ENCODE measurements at regions not wholly inside any gene's neighbourhood (a gene's known extent, or its start where the extent isn't known, plus 50 kb on each side); places are given as distances from the start of the nearest gene placed in this dataset.

DNA sequence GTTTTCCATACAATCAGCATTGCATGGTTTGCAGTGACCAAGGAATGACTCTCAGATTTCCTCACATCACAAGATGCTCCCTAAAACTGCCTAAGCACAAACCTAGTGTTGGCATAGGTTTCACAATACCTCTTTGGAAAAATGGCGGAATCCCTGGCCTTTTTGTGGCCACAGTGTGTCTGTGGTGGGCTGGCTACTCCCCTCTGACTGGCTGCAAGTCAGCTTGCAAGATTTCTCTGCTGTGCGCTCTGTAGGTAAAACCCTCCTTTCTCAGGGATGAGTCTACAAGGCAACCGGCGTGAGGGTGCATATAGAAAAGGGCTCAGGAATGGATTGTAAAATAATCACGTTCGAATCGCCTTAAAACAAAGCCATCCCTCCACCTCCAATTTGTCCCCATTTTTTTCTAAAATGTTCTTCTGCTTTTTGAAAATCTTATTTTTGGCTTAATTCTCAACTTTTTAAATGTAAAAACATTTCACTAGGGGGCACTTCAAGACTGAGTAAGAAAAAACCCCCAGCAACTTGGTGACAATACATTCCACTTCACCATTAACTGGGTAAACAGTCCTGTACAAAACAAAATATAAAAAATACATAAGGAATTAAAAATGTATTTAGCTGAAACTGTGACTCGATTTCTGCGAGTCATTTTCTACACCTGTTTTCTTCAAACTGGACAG, 235.6 kb downstream of the STIM2 start:
- peak; percentile 26 for DNase-seq (ENCODE audit: low read depth)
- H3K4me3 ChIP-seq (ENCODE audit: control insufficient read depth, low read depth, low read length), result no peak overlapping the region
- TF ChIP-seq, protein P1, sequence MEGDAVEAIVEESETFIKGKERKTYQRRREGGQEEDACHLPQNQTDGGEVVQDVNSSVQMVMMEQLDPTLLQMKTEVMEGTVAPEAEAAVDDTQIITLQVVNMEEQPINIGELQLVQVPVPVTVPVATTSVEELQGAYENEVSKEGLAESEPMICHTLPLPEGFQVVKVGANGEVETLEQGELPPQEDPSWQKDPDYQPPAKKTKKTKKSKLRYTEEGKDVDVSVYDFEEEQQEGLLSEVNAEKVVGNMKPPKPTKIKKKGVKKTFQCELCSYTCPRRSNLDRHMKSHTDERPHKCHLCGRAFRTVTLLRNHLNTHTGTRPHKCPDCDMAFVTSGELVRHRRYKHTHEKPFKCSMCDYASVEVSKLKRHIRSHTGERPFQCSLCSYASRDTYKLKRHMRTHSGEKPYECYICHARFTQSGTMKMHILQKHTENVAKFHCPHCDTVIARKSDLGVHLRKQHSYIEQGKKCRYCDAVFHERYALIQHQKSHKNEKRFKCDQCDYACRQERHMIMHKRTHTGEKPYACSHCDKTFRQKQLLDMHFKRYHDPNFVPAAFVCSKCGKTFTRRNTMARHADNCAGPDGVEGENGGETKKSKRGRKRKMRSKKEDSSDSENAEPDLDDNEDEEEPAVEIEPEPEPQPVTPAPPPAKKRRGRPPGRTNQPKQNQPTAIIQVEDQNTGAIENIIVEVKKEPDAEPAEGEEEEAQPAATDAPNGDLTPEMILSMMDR (conservative IDR thresholded peaks at IDR 0.05; ENCODE audit: control insufficient read depth, insufficient read depth, low read depth, low read length), result peak; percentile 20

DNA sequence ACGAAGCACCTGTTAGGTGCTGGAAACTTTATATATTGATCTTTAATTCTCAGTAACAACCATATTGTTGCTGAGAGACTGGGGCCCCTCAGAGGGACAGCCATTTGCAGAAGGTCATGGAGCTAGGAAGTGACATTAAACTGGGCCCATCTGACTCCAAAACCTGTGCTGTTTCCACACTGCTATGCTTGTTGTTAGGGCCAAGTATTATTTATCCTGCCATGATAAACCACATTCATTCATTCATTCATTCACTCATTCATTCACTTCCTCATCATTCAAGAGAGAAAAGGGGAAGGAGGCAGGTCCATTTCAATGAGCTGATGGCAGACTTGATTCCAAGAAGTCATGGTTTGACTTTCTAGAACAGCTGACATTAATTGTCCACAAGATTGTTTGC, 237.4 kb downstream of the STIM2 start:
- no peak for DNase-seq (ENCODE audit: low read depth)
- H3K4me3 ChIP-seq (ENCODE audit: control insufficient read depth, low read depth, low read length), result no peak overlapping the region
- TF ChIP-seq, protein P1 (conservative IDR thresholded peaks at IDR 0.05; ENCODE audit: control insufficient read depth, insufficient read depth, low read depth, low read length), result no peak

DNA sequence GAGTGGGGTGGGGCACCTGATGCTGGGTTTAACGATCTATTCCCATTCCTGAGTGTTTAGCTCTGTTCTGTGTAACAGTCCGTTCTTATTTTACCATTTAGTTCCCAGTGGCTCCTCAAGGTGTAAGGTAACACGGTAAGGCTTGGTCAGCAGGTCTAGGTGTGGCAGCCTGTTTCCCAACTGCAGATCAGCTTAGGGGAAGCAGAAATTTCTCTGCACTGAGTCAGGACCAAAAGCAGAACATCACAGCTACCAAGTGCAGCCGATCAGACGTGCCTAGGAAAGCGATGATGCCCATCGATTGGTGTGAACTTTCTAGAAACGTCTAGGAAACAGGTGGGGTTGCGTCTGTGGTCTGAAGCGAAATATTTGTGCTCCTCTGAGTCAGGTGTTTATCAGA, 240.1 kb downstream of the STIM2 start:
- H3K4me3 ChIP-seq (ENCODE audit: control insufficient read depth, low read depth, low read length), result no peak overlapping the region
- no peak for DNase-seq (ENCODE audit: low read depth)
- TF ChIP-seq, protein P1 (conservative IDR thresholded peaks at IDR 0.05; ENCODE audit: control insufficient read depth, insufficient read depth, low read depth, low read length), result no peak

DNA sequence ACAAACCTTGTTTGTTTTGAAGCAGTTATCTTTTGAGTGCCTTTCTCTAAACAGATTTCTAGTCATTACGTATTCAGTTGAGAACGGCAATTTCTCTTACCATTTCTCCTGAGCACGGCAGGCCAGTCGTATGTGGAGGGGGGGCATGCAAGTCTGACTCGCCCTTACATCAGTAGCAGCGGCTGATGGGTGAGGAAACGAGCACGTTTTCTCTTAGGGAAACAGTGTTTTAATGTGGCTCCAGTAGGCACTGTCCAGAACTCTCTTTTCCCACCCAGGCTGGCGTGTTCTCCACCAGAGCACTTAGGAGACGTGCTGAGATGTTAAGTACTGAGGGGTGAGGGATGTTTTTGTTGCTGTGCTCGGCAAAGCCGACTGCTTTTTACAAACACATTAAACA, 240.5 kb downstream of the STIM2 start:
- no peak for DNase-seq (ENCODE audit: low read depth)
- TF ChIP-seq, protein P1 (conservative IDR thresholded peaks at IDR 0.05; ENCODE audit: control insufficient read depth, insufficient read depth, low read depth, low read length), result no peak
- H3K4me3 ChIP-seq (ENCODE audit: control insufficient read depth, low read depth, low read length), result no peak overlapping the region

DNA sequence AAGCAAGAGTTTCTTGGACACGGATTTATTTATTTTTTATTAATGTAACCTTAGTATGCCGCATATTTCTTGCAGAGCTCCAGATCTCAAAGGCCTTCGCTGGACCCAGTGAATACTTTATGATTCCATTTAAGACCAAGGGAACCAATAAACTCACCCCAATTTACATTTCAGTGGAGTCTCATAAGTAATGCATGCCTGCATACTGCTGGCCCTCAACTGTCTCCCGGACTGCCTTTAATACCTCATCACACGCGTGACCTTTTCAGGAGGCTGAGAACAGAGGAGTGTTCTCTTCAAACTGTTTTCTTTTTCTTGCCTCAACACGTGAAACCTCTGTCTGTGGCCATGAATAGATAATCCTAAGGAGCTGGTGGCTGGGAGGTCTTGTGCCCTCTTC, 240.9 kb downstream of the STIM2 start:
- TF ChIP-seq, protein P1 (conservative IDR thresholded peaks at IDR 0.05; ENCODE audit: control insufficient read depth, insufficient read depth, low read depth, low read length), result no peak
- no peak overlapping the region for H3K4me3 ChIP-seq (ENCODE audit: control insufficient read depth, low read depth, low read length)
- no peak for DNase-seq (ENCODE audit: low read depth)

DNA sequence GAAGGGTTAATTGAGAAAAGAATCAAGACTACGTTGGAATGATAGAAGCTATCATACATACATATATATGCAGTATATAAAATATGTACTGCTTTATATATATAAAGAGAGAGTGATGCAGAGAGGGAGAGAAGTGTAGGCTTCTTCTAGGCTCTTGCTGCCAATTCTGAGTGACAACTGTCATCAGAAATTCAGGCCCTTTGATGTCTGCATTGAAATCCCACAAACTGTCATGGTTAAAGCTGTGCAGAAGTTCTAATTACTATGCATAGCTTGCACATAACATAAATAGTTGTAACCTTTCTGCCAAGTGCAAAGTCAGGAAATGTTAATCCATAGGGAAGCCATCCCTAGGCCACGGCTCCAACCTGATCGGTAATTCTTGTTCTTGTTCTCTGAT, 251.0 kb downstream of the STIM2 start:
- TF ChIP-seq, protein P1 (conservative IDR thresholded peaks at IDR 0.05; ENCODE audit: control insufficient read depth, insufficient read depth, low read depth, low read length), result no peak
- H3K4me3 ChIP-seq (ENCODE audit: control insufficient read depth, low read depth, low read length), result no peak overlapping the region
- DNase-seq (ENCODE audit: low read depth), result no peak

DNA sequence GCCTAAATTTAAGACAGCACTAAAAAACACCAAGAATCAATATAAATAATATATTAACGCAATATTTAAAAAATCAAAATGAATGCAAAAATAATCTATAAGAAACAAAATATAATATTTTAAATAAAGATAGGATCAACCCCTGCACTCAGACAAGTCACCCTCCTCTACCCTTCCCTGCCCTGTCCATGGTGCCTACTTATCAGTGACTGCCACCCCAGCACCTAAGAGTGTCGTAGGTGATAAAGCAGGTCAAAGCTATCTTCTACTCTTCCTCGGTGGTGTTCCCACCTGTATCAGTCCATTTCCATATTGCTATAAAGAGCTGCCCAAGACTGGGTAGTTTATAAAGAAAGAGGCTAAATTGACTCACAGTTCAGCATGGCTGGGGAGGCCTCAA, 251.9 kb downstream of the STIM2 start:
- TF ChIP-seq, protein P1 (conservative IDR thresholded peaks at IDR 0.05; ENCODE audit: control insufficient read depth, insufficient read depth, low read depth, low read length), result no peak
- H3K4me3 ChIP-seq (ENCODE audit: control insufficient read depth, low read depth, low read length), result no peak overlapping the region
- no peak for DNase-seq (ENCODE audit: low read depth)

Measured in fibroblast of mammary gland (primary cell).